ENCODE measurements at regions not wholly inside any gene's neighbourhood (a gene's known extent, or its start where the extent isn't known, plus 50 kb on each side); places are given as distances from the start of the nearest gene placed in this dataset.

DNA sequence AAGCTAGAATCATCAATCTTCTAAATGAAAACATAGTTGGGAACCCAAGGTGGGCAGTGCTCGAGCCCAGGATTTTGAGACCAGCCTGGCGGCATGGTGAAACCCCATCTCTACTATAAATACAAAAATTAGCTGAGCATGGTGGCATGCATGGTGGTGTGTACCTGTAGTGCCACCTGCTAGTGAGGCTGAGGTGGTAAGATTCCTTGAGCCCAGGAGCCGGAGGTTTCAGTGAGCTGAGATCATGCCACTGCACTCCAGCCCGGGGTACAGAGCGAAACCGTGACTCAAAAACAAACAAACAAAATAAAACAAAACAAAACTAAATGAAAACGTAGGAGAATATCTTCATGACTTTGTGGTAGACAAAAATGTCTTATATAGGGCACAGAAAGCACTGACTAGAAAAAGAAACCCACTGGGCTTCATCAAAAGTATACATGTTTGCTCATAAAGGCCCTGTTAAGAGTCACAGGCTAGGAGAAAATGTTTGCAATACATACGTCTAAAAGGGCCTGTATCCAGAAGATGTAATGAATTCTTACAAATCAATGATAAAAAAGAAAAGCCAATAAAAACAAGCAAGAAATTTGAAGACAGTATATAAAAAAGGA, 353.6 kb downstream of the FGF9 start:
- TF ChIP-seq, protein P1, sequence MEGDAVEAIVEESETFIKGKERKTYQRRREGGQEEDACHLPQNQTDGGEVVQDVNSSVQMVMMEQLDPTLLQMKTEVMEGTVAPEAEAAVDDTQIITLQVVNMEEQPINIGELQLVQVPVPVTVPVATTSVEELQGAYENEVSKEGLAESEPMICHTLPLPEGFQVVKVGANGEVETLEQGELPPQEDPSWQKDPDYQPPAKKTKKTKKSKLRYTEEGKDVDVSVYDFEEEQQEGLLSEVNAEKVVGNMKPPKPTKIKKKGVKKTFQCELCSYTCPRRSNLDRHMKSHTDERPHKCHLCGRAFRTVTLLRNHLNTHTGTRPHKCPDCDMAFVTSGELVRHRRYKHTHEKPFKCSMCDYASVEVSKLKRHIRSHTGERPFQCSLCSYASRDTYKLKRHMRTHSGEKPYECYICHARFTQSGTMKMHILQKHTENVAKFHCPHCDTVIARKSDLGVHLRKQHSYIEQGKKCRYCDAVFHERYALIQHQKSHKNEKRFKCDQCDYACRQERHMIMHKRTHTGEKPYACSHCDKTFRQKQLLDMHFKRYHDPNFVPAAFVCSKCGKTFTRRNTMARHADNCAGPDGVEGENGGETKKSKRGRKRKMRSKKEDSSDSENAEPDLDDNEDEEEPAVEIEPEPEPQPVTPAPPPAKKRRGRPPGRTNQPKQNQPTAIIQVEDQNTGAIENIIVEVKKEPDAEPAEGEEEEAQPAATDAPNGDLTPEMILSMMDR (IDR thresholded peaks at IDR 0.05) = no peak
- no peak for DNase-seq (ENCODE audit: low spot score)
- H3K4me3 ChIP-seq = no peak overlapping the region
- H3K27me3 ChIP-seq = no peaks in the 10 kb centered on the region
- no peaks in the 10 kb centered on the region for H3K4me1 ChIP-seq
- H3K36me3 ChIP-seq = no peaks in the 10 kb centered on the region
- H3K27ac ChIP-seq = no peak overlapping the region
- no peaks in the 10 kb centered on the region for H3K9me3 ChIP-seq

DNA sequence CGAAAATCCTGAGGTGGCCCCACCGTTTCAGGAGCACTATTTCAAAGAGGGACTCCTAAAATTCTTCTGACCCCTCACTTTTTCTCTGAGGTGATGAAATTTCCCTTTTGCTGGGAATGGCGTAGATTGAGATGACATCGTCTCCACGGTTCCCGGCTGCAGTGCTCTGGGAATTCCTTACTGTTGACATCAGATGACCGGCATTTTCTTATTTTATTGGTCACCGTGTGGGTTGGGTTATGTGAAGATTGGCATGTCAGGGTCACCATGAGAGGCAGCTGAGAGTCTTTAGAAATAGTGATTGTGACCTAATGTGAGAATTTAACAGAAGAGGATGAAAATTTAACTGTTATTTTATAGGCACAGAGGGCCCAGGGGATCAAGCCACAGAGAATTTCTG, 356.7 kb downstream of the FGF9 start:
- H3K27me3 ChIP-seq = no peaks in the 10 kb centered on the region
- H3K4me3 ChIP-seq = no peak overlapping the region
- no peak for DNase-seq (ENCODE audit: low spot score)
- no peaks in the 10 kb centered on the region for H3K9me3 ChIP-seq
- no peaks in the 10 kb centered on the region for H3K4me1 ChIP-seq
- TF ChIP-seq, protein P1 (IDR thresholded peaks at IDR 0.05) = no peak
- H3K36me3 ChIP-seq = no peaks in the 10 kb centered on the region
- no peak overlapping the region for H3K27ac ChIP-seq

DNA sequence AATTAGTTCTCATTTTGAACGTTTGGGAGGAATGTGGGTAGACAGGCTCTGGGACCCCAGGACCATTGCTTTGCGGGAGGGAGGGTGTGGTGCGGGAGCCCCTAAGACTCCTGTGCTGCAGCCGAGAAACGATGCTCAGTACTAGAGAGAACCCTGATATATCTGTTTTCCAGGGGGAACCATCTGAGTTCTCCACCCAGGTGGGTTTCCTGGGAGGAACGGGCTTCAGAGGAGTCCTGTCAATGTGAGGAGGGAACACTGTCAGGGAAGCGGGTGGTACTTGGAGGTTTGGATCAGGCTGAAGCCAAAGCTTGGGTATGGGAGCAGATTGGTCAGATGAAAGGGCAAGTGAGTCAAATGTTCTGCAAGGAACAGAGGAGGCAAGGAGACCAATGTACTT, 358.0 kb downstream of the FGF9 start:
- no peak overlapping the region for H3K4me3 ChIP-seq

DNA sequence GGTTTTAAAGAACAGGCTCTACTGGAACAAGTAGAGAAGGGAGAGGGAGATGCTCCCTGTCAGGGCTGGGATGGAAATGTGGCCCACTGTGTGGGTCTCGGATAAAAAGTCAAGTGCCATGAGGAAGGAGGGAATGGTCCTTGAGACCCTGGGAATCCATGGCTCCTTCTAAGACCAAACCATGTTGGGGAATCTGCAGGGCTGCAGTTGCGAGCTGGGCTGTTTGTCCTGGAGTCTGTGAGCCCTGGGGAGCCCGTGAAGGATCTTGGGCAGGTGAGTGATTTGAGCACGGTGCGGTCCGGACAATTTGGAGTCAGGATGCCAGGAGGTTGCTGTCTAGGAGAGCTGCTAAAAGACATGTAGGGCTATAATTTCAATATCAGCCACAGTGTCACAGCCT, 359.4 kb downstream of the FGF9 start:
- no peaks in the 10 kb centered on the region for H3K36me3 ChIP-seq
- H3K4me3 ChIP-seq = no peak overlapping the region
- TF ChIP-seq, protein P1 (IDR thresholded peaks at IDR 0.05) = no peak
- no peak overlapping the region for H3K27ac ChIP-seq
- no peaks in the 10 kb centered on the region for H3K4me1 ChIP-seq
- no peaks in the 10 kb centered on the region for H3K27me3 ChIP-seq
- no peak for DNase-seq (ENCODE audit: low spot score)
- H3K9me3 ChIP-seq = no peaks in the 10 kb centered on the region

More for the DNA sequence above, 358.0 kb downstream of the FGF9 start:
- no peaks in the 10 kb centered on the region for H3K4me1 ChIP-seq
- no peak overlapping the region for H3K27ac ChIP-seq
- H3K9me3 ChIP-seq = no peaks in the 10 kb centered on the region
- no peak for DNase-seq (ENCODE audit: low spot score)
- H3K36me3 ChIP-seq = no peaks in the 10 kb centered on the region
- TF ChIP-seq, protein P1 (IDR thresholded peaks at IDR 0.05) = no peak
- H3K27me3 ChIP-seq = no peaks in the 10 kb centered on the region

DNA sequence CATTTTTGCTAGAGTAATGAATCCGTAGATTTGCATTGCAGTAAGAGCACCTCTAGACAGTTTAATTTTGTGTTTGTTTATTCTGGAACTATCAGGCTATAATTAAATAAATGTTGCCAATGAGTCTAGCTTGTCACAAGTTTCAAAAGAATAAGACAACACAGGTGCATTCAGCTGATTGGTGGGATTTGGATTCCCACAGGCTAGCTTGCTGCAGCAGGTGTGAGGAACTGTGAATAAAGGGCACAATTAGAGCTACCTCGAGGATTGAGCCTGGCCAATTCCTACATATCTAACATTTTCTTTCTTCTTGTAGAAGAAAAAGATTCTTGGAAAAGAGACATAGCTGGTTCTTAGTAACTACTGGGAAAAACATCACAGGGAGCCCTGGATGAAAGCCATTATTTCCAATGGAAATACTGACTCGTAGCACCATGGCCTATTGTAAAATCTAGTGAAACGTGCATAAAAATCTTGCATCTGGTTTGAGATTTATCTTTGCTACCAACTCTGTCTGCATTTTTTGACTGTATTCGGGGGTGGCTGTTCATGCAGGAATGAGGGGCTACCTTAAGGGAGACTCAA, 360.9 kb downstream of the FGF9 start:
- Histone ChIP-seq H3K27me3 (no peaks in the 10 kb centered on the region), H3K27ac (no peak overlapping the region), H3K4me3 (no peak overlapping the region), H3K36me3 (no peaks in the 10 kb centered on the region), H3K9me3 (no peaks in the 10 kb centered on the region), H3K4me1 (no peaks in the 10 kb centered on the region)
- TF ChIP-seq, protein P1 (IDR thresholded peaks at IDR 0.05) = no peak
- no peak for DNase-seq (ENCODE audit: low spot score)

DNA sequence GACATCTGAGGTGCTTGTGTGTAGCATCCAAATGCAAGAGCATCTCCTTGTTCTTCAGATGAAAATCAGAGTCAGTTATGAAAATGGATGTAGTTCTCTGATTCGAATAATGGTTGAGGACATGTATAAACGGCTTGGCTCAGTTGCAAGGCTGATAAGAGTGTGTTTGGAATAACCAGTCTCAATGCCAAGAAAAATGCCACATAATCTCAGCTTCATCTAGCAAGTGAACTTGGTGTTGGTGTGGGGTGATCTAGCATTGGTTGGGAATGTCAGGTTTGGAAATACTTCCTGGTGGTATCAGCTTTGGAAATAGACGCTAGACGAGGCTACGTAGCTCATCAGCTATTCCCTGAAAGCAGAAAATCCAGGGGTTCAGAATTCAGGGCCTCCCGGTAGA, 362.0 kb downstream of the FGF9 start:
- no peaks in the 10 kb centered on the region for H3K9me3 ChIP-seq
- H3K27ac ChIP-seq = no peak overlapping the region
- no peaks in the 10 kb centered on the region for H3K27me3 ChIP-seq
- no peak overlapping the region for H3K4me3 ChIP-seq
- TF ChIP-seq, protein P1 (IDR thresholded peaks at IDR 0.05) = no peak
- H3K4me1 ChIP-seq = no peaks in the 10 kb centered on the region
- no peak for DNase-seq (ENCODE audit: low spot score)
- no peaks in the 10 kb centered on the region for H3K36me3 ChIP-seq

Measured in right atrium auricular region (tissue), 2 donors.